Liver (tissue), 3 donors: ENCODE measurements at regions not wholly inside any gene's neighbourhood (a gene's known extent, or its start where the extent isn't known, plus 50 kb on each side); places are given as distances from the start of the nearest gene placed in this dataset.

Experiments used
- ATF3 ChIP-seq: IDR thresholded peaks from 2 replicates; pipeline ENCODE4 v1.6.1; 2016; ENCODE audit warnings: antibody characterized with exemption
- JUND ChIP-seq, 2 donors: IDR thresholded peaks; 2 replicates each; pipeline ENCODE4 v1.6.1; 2016; ENCODE audit warnings: antibody characterized with exemption in 2 of 2
- NR2F2 ChIP-seq: IDR thresholded peaks from 2 replicates; pipeline ENCODE4 v1.6.1; 2016; ENCODE audit warnings: antibody characterized with exemption
- YY1 ChIP-seq: IDR thresholded peaks from 2 replicates; pipeline ENCODE4 v1.6.1; 2016; ENCODE audit warnings: antibody characterized with exemption, mild to moderate bottlenecking
- TF ChIP-seq, protein P1 (sequence below): fragments of 150-350 bp; IDR thresholded peaks from 2 replicates; pipeline ENCODE4 v1.5.1; 2017; ENCODE audit warnings: improper control_type of control experiment, low read depth, low read length; ENCODE audit not compliant: missing input control
- donor health status: healthy.
- donor health status: healthy.

DNA sequence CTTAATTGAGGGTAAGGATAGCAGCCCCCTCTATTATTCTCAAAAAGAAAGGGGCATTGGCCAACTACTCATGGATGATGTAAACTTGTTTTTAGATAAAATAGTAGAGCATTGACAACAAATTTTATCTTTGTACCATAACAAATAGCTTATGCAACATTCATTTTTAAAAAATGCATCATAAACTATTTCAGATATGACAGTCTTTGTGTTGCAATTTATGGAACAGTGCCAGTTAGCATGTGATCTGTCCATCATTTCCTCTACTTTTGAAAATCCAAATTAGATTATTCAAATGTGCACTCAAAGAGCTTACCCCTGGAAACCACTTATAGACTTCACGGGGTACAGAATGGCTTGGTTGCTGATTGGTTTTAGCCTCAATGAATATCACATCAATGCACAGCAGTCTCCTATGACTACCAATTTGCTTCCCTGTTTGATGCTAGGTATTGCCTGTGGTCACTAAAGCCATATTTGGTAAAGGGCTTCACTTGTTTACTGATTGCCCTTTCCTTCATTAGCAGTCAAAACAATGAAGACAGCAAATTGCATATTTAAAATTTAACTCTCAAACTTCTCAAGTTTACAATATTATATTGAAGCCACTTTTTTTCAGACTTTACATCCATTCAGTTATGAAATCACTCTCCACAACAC lies 274.9 kb upstream of the MGAT4C start:
- TF ChIP-seq, protein P1, sequence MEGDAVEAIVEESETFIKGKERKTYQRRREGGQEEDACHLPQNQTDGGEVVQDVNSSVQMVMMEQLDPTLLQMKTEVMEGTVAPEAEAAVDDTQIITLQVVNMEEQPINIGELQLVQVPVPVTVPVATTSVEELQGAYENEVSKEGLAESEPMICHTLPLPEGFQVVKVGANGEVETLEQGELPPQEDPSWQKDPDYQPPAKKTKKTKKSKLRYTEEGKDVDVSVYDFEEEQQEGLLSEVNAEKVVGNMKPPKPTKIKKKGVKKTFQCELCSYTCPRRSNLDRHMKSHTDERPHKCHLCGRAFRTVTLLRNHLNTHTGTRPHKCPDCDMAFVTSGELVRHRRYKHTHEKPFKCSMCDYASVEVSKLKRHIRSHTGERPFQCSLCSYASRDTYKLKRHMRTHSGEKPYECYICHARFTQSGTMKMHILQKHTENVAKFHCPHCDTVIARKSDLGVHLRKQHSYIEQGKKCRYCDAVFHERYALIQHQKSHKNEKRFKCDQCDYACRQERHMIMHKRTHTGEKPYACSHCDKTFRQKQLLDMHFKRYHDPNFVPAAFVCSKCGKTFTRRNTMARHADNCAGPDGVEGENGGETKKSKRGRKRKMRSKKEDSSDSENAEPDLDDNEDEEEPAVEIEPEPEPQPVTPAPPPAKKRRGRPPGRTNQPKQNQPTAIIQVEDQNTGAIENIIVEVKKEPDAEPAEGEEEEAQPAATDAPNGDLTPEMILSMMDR, result no peak
- TF ChIP-seq YY1 (no peak), JUND (IDR thresholded peaks at IDR 0.05) (no peak), NR2F2 (no peak), ATF3 (no peak)
